ENCODE measurements at regions not wholly inside any gene's neighbourhood (a gene's known extent, or its start where the extent isn't known, plus 50 kb on each side); places are given as distances from the start of the nearest gene placed in this dataset.
"Not testable (repeated sequence)": the region's sequence is repeated elsewhere in the genome, so short reads cannot be mapped to it uniquely, and the experiment has no call there.

DNA sequence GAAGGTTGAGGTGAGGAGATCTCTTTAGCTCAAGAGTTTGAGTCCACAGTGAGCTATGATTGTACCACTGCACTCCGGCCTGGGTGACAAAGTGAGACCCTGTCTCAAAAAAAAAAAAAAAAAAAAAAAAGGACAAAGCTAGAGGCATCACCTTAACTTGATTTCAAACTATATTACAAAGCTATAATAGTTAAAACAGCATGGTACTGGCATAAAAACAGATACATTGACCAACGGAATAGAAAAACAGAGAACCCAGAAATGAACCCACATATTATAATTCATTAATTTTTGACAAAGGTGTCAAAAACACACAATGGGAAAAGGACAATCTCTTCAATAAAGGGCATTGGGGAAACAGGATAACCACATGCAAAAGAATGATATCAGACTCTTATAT, 50.8 kb upstream of the MBOAT1 start:
- H3K27me3 ChIP-seq (replicated peaks): no peaks in the 10 kb centered on the region
- H3K27ac ChIP-seq: no peak overlapping the region
- H3K4me3 ChIP-seq: no peak overlapping the region
- H3K9me3 ChIP-seq (replicated peaks): no peaks in the 10 kb centered on the region
- DNase-seq (ENCODE audit: low read depth in 1 of 2, low spot score in 2 of 2): no peak
- no peaks in the 10 kb centered on the region for H3K4me1 ChIP-seq (replicated peaks)
- H3K36me3 ChIP-seq: no peaks in the 10 kb centered on the region

DNA sequence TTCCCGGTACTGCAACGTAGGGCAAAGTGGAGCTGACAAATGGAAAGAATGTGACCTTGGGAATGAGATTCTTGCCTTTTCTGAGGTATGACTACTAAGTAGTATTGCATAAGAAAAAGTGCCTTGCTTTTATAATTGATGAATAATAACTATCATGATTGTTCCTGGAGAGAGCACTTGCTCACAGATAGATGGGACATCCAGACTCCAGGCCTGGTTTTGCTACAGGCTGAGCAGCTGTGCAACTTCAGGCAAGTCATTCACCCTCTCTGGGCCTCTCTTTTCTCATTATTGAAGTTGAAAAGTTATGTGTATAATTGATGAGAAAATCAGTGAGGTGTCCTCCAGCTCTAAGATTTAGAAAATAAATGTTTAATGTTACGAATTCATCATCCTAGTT, 53.6 kb upstream of the MBOAT1 start:
- Histone ChIP-seq H3K36me3 (no peaks in the 10 kb centered on the region), H3K4me1 (replicated peaks) (no peaks in the 10 kb centered on the region), H3K9me3 (replicated peaks) (no peaks in the 10 kb centered on the region), H3K27ac (no peak overlapping the region), H3K27me3 (replicated peaks) (no peaks in the 10 kb centered on the region), H3K4me3 (no peak overlapping the region)
- DNase-seq (ENCODE audit: low read depth in 1 of 2, low spot score in 2 of 2): no peak

GRCh38 chr6:20266851-20267608, 54.8 kb upstream of the MBOAT1 start:
- Histone ChIP-seq H3K4me3 (no peak overlapping the region), H3K9me3 (replicated peaks) (no peaks in the 10 kb centered on the region), H3K4me1 (replicated peaks) (peaks cover 2% of the 10 kb centered on the region; the same call in 1 of the 2 replicates), H3K36me3 (no peaks in the 10 kb centered on the region), H3K27ac (no peak overlapping the region), H3K27me3 (replicated peaks) (no peaks in the 10 kb centered on the region)
- DNase-seq (ENCODE audit: low read depth in 1 of 2, low spot score in 2 of 2): no peak

GRCh38 chr6:20269181-20269580, 56.9 kb upstream of the MBOAT1 start:
- H3K4me1 ChIP-seq (replicated peaks): peaks cover 9% of the 10 kb centered on the region; the same call in 1 of the 2 replicates
- DNase-seq (ENCODE audit: low read depth in 1 of 2, low spot score in 2 of 2): no peak

DNA sequence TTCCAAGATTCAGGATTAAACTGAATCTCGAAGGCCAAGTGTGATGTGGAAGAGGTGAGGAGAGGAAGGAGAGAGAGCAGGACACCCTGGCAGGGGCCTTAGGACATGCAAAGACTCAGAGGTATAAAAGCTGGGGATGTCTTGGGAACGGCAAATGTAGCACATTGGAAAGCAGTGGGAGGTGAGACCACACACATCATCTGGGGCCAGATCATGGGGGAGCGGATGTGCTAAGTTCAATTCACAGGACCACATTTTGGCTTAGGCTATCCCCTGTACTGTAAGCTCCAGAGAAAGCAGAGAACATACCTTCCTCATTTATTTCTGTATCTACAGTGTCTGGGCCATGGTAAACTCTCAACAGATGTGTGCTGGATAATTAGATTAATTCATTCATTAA, 59.5 kb upstream of the MBOAT1 start:
- Histone ChIP-seq H3K4me3 (no peak overlapping the region), H3K27me3 (replicated peaks) (no peaks in the 10 kb centered on the region), H3K4me1 (replicated peaks) (peaks cover 9% of the 10 kb centered on the region; the same call in 1 of the 2 replicates), H3K27ac (no peak overlapping the region), H3K9me3 (replicated peaks) (no peaks in the 10 kb centered on the region), H3K36me3 (no peaks in the 10 kb centered on the region)
- no peak for DNase-seq (ENCODE audit: low read depth in 1 of 2, low spot score in 2 of 2)

More at GRCh38 chr6:20269181-20269580, 56.9 kb upstream of the MBOAT1 start:
- no peak overlapping the region for H3K27ac ChIP-seq
- H3K9me3 ChIP-seq (replicated peaks): no peaks in the 10 kb centered on the region
- H3K4me3 ChIP-seq: no peak overlapping the region
- no peaks in the 10 kb centered on the region for H3K36me3 ChIP-seq
- H3K27me3 ChIP-seq (replicated peaks): no peaks in the 10 kb centered on the region

DNA sequence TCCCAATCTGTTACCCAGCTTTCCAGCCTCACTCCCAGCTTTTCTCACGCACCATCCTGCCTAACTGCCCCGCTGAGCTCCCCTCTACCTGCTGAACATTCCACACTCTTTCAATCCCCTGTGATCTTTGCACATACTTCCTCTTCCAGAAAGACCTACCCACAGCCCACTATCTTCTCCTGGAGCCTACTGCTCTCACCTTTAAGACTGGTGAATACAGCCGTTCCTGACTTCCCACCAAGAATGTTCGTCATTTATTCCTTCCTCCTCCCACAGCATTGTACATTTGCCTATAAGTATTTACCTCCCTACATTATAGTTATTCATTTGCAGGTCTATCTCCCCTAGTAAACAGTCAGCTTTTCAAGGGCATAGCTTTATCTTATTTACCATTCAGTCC, 61.9 kb upstream of the MBOAT1 start:
- DNase-seq (ENCODE audit: low read depth in 1 of 2, low spot score in 2 of 2): no peak

GRCh38 chr6:20275837-20276236, 63.6 kb upstream of the MBOAT1 start:
- H3K4me3 ChIP-seq; H3K36me3 ChIP-seq; H3K4me1 ChIP-seq (replicated peaks); DNase-seq (ENCODE audit: low read depth in 1 of 2, low spot score in 2 of 2); H3K27me3 ChIP-seq (replicated peaks); H3K9me3 ChIP-seq (replicated peaks); H3K27ac ChIP-seq: not testable (repeated sequence)

More for the DNA sequence above, 61.9 kb upstream of the MBOAT1 start:
- Histone ChIP-seq H3K4me3 (no peak overlapping the region), H3K4me1 (replicated peaks) (peaks cover 9% of the 10 kb centered on the region; the same call in 1 of the 2 replicates), H3K9me3 (replicated peaks) (no peaks in the 10 kb centered on the region), H3K36me3 (no peaks in the 10 kb centered on the region), H3K27me3 (replicated peaks) (no peaks in the 10 kb centered on the region), H3K27ac (no peak overlapping the region)

GRCh38 chr6:20277724-20278123, 65.5 kb upstream of the MBOAT1 start:
- DNase-seq (ENCODE audit: low read depth in 1 of 2, low spot score in 2 of 2); H3K4me1 ChIP-seq (replicated peaks); H3K4me3 ChIP-seq; H3K9me3 ChIP-seq (replicated peaks); H3K27ac ChIP-seq; H3K36me3 ChIP-seq; H3K27me3 ChIP-seq (replicated peaks): not testable (repeated sequence)

GRCh38 chr6:20279051-20279450, 66.8 kb upstream of the MBOAT1 start:
- no peak for DNase-seq (ENCODE audit: low read depth in 1 of 2, low spot score in 2 of 2)
- H3K27me3 ChIP-seq (replicated peaks): no peaks in the 10 kb centered on the region

DNA sequence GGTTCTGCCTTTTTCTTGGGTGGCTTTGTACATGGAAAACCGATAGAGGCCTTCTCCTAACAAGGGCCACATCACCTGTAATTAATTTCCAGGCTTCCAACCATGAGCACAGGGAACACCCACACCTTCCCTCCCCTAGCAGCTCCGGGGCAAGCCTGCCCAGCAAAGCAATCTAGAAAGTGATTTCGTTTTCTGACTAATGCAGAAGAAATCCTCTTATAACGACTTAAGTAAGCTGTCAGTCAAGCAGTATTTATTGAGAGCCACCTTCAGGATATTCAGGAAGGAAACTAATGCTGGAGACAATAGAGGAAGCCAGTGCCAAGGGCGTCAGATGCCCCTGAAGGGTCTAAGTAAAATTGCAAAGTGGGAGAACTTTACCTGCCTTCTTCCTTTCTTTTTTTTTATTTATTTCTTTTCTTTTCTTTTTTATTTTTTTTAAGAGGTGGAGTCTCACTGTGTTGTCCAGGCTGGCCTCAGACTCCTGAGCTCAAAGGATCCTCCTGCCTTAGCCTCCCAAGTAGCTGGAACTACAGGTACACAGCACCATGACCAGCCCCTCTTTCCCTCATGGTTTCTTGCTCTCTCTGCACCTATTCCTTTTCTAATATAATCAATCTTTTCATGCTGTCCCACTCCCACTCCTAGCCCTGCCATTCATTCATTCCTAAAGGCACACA, 67.5 kb upstream of the MBOAT1 start:
- H3K27me3 ChIP-seq (replicated peaks): no peaks in the 10 kb centered on the region
- no peak overlapping the region for H3K4me3 ChIP-seq
- H3K9me3 ChIP-seq (replicated peaks): no peaks in the 10 kb centered on the region
- no peak overlapping the region for H3K27ac ChIP-seq
- H3K4me1 ChIP-seq (replicated peaks): no peaks in the 10 kb centered on the region
- H3K36me3 ChIP-seq: no peaks in the 10 kb centered on the region
- DNase-seq (ENCODE audit: low read depth in 1 of 2, low spot score in 2 of 2): no peak

More at GRCh38 chr6:20279051-20279450, 66.8 kb upstream of the MBOAT1 start:
- Histone ChIP-seq H3K4me3 (no peak overlapping the region), H3K9me3 (replicated peaks) (no peaks in the 10 kb centered on the region), H3K27ac (no peak overlapping the region), H3K36me3 (no peaks in the 10 kb centered on the region), H3K4me1 (replicated peaks) (no peaks in the 10 kb centered on the region)

DNA sequence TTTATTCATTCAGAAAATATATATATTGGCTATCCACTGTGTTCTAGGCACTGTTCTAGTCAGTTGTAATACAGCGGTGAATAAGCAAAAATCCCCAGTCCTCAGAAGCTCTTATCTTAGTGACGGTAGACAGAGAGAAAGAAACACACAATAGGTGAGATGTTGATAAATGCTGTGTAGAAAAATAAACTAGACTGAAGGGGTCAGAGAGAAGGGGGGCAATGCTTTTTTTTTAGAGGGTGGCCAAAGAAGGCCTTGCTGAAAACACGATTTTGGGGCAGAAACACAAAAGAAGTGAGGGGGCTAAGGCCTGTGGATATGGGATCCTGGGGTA, 68.0 kb upstream of the MBOAT1 start:
- H3K27ac ChIP-seq: no peak overlapping the region
- H3K4me1 ChIP-seq (replicated peaks): no peaks in the 10 kb centered on the region
- no peaks in the 10 kb centered on the region for H3K9me3 ChIP-seq (replicated peaks)
- H3K36me3 ChIP-seq: no peaks in the 10 kb centered on the region
- H3K4me3 ChIP-seq: no peak overlapping the region
- H3K27me3 ChIP-seq (replicated peaks): no peaks in the 10 kb centered on the region
- no peak for DNase-seq (ENCODE audit: low read depth in 1 of 2, low spot score in 2 of 2)

- Histone ChIP-seq H3K4me1 (replicated peaks) (no peaks in the 10 kb centered on the region), H3K4me3 (no peak overlapping the region), H3K36me3 (no peaks in the 10 kb centered on the region), H3K27me3 (replicated peaks) (no peaks in the 10 kb centered on the region), H3K27ac (no peak overlapping the region), H3K9me3 (replicated peaks) (no peaks in the 10 kb centered on the region)
- no peak for DNase-seq (ENCODE audit: low read depth in 1 of 2, low spot score in 2 of 2)
Observed at GRCh38 chr6:20284672-20285071, 72.4 kb upstream of the MBOAT1 start.

DNA sequence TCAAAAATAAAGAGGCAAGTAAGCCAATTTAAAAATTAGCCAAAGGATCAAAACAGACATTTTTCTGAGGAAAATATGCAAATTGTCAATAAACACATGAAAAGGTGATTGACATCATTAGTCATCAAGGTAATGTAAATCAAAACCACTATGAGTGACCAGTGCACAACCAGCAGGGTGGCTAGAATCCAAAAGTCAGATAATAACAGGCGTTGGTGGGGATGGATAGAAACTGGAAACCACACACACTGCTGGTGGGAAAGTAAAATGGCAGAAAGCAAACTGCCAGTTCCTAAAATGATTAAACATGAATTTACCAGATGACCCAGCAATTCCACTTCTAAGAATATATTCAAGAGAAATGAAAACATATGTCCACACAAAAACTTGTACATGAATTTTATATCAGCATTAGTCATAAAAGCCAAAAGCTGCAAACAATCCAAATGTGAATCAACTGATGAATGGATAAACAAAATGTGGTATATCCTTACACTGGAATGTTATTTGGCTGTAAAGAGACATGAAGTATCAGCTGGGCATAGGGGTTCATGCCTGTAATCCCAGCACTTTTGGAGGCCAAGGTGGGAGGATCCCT, 74.8 kb upstream of the MBOAT1 start:
- DNase-seq (ENCODE audit: low read depth in 1 of 2, low spot score in 2 of 2): no peak
- H3K36me3 ChIP-seq: no peaks in the 10 kb centered on the region
- no peaks in the 10 kb centered on the region for H3K9me3 ChIP-seq (replicated peaks)
- H3K4me1 ChIP-seq (replicated peaks): peaks cover 5% of the 10 kb centered on the region; the same call in 1 of the 2 replicates
- H3K27ac ChIP-seq: no peak overlapping the region
- H3K27me3 ChIP-seq (replicated peaks): no peaks in the 10 kb centered on the region
- H3K4me3 ChIP-seq: no peak overlapping the region

Data from SJSA1 (cell line).